HG02973 (cell line): ENCODE measurements at regions not wholly inside any gene's neighbourhood (a gene's known extent, or its start where the extent isn't known, plus 50 kb on each side); places are given as distances from the start of the nearest gene placed in this dataset.
"Not testable (repeated sequence)": the region's sequence is repeated elsewhere in the genome, so short reads cannot be mapped to it uniquely, and the experiment has no call there.

Experiments used
- ATAC-seq: cut with Tn5 transposase; IDR thresholded peaks from one replicate; pipeline ENCODE4 v1.9.1; 2021; ENCODE audit warnings: moderate library complexity; ENCODE audit not compliant: unreplicated experiment

DNA sequence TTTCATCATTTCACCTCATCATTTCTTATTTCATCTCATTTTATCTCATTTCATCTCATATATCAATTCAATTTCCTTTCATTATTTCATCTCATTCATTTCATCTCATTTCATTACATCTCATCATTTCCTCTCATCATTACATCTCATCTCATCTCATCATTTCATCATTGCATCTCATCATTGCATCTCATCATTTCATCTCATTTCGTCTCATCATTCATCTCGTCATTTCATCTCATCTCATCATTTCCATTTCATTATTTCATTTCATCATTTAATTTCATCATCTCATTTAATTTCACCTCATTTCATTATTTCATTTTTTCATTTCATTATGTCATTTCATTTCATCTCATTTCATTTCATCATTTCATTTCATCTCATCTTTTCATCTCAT, 168.5 kb upstream of the FAM72C start:
- not testable (repeated sequence) for ATAC-seq

DNA sequence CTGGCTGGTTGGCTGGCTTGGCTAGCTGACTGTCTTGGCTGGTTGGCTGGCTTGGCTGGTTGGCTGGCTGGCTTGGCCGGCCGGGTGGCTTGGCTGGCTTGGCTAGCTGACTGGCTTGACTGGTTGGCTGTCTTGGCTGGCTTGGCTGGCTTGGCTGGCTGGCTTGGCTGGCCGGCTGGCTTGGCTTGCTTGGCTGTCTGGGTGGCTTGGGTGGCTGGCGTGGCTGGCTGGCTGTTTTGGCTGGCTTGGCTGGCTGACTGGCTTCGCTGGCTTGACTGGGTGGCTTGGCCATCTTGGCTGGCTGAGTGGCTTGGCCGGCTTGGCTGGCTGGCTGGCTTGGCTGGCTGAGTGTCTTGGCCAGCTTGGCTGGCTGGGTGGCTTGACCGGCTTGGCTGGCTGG, 133.2 kb upstream of the FAM72C start:
- ATAC-seq, result not testable (repeated sequence)

DNA sequence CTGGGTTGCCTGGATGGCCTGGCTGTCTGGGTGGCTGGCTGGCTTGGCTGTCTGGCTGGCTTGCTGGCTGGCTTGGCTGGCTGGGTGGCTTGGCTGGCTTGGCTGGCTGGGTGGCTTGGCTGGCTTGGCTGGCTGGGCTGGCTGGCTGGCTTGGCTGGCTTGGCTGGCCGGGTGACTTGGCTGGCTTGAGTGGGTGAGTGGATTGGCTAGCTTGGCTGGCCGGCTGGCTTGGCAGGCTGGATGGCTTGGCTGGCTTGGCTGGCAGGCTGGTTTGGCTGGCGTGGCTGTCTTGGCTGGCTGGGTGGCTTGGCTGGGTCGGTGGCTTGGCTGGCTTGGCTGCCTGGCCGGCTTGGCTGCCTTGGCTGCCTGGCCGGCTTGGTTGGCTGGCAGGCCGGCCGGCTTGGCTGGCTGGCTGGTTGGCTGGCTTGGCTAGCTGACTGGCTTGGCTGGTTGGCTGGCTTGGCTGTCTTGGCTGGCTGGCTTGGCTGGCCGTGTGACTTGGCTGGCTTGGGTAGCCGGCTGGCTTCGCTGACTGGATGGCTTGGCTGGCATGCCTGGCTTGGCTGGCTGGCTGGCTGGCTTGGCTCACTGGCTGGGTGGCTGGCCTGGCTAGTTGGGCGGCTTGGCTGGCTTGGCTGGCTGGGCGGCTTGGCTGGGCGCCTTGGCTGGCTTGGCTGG, 132.4 kb upstream of the FAM72C start:
- ATAC-seq, result not testable (repeated sequence)

DNA sequence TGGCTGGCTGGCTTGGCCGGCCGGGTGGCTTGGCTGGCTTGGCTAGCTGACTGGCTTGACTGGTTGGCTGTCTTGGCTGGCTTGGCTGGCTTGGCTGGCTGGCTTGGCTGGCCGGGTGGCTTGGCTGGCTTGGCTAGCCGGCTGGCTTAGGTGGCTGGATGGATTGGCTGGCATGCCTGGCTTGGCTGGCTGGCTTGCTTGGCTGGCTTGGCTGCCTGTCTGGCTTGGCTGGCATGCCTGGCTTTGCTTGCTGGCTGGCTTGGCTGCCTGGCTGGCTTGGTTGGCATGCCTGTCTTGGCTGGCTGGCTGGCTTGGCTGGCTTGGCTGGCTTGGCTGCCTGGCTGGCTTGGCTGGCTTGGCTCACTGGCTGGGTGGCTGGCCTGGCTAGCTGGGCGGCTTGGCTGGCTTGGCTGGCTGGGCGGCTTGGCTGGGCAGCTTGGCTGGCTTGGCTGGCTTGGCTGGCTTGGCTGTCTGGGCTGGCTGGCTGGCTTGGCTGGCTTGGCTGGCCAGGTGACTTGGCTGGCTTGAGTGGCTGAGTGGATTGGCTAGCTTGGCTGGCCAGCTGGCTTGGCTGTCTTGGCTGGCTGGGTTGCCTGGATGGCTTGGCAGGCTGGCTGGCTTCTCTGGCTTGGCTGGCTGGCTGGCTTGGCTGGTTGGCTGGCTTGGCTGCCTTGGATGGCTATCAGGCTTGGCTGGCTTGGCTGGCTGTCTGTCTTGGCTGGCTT, 131.5 kb upstream of the FAM72C start:
- ATAC-seq, result not testable (repeated sequence)

DNA sequence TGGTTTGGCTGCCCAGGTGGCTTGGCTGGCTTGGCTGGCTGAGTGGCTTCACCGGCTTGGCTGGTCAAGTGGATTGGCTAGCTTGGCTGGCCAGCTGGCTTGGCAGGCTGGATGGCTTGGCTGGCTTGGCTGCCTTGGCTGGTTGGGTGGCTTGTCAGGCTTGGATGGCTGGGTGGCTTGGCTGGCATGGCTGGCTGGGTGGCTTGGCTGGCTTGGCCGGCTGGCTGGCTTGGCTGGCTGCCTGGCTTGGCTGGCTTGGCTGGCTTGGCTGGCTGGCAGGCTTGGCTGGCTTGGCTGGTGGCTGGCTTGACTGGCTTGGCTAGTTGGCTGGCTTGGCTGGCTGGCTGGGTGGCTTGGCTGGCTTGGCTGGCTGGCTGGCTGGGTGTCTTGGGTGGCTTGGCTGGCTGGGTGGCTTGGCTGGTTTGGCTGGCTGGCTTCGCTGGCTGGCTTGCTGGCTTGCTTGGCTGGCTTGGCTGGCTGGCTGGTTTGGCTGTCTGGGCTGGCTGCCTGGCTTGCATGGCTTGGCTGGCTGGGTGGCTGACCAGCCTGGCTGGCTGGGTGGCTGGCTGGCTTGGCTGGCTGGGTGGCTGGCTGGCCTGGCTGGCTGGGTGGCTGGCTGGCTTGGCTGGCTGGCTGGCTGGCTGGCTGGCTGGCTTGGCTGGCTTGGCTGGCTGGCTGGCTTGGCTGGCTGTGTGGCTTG, 130.4 kb upstream of the FAM72C start:
- not testable (repeated sequence) for ATAC-seq

DNA sequence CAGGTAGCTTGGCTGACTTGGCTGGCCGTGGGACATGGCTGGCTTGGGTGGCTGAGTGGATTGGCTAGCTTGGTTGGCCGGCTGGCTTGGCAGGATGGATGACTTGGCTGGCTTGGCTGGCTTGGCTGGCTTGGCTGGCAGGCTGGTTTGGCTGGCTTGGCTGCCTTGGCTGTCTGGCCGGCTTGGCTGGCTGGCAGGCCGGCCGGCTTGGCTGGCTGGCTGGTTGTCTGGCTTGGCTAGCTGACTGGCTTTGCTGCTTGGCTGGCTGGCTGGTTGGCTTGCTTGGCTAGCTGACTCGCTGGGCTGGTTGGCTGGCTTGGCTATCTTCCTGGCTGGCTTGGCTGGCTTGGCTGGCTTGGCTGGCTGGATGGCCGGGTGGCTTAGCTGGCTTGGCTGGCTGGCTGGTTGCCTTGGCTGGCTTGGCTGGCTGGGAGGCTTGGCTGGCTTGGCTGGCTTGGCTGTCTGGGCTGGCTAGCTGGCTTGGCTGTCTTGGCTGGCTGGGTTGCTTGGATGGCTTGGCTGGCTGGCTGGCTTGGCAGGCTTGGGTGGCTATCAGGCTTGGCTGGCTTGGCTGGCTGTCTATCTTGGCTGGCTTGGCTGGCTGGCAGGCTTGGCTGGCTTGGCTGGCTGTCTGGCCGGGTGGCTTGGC, 129.7 kb upstream of the FAM72C start:
- no peak for ATAC-seq

DNA sequence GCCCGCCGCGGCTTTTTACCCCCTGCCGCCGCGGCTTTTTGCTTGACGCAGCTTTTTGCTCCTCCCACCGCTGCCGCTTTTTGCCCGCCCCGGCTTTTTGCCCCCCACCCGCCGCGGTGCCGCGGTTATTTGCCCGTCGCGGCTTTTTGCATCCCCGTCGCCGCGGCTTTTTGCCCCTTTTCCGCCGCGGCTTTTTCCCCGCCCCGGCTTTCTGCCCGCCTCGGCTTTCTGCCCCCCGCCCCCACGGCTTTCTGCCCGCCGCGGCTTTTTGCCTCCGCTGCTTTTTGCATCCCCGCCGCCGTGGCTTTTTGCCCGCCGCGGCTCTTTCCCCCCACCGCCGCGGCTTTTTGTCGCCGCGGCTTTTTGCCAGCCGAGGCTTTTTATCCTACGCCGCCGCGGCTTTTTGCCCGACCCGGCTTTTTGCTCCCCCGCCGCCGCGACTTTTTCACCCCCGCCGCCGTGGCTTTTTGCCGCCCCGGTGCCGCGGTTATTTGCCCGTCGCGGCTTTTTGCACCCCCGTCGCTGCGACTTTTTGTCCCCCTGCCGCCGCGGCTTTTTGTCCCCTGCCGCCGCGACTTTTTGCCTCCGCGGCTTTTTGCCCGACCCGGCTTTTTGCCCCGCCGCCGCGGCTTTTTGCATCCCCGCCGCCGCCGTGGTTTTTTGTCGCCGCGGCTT, 105.5 kb upstream of the FAM72C start:
- not testable (repeated sequence) for ATAC-seq

DNA sequence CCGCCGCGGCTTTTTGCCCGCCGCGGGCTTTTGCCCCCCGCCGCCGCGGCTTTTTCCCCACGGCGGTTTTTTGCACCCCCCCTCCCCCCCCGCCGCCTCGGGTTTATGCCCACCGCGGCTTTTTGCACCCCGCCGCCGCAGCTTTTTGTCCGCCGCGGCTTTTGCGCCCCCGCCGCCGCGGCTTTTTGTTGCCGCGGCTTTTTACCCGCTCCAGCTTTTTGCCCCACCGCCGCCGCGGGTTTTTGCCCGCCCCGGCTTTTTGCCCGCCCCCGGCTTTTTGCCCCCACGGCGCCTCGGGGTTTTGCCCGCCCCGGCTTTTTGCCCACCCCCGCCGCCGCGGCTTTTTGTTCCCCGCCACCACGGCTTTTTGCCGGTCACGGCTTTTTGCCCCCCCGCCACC, 104.9 kb upstream of the FAM72C start:
- not testable (repeated sequence) for ATAC-seq

DNA sequence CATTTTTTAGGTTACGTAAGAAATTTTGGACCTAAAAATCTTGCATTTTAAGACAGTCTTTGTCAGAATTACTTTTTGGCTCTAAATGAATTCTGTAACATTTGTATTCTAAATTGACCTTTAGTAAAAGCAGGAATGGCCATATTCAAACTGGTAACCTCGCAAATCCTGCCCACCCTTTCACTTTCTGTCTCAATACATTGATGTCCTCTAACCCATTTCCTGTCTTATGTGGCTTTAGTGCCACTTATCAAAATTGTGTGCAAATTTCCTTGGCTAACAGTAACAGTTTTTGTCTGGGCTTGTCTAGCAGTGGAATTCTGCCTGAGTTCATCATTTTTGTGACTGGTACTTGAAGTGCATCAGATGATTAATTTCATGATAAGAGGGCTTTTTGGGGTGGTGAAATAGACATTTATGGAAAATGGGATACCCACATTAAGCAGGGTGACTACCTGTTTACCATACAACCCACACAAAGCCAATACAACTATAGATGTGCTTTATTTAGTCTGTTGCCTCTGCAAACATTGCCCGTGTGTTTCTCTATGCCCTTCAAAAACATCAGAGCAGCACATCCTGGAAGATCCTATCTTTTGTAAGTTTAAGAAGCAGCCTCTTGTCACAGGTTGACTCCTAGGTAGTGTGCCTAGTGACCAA, 98.7 kb upstream of the FAM72C start:
- ATAC-seq, result not testable (repeated sequence)

DNA sequence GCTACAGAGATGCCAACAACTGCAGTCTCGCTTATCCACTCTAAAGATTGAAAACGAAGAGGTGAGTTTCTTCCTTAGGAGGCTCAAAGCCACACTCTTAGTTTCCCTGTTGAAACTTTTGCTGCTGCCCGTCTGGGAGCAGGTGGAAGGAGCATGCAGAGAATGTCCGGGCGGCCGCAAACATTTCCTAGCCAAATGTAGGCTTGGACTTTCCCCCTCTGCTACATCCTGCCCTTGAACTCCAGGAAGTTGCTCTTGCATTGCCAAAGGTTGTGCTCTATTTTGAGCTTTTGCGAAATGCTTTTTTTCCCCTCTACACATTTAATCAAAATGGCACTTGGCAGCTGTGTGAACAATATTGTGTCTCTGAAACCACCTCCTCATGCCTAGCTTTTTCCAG, 95.3 kb upstream of the FAM72C start:
- ATAC-seq, result not testable (repeated sequence)

DNA sequence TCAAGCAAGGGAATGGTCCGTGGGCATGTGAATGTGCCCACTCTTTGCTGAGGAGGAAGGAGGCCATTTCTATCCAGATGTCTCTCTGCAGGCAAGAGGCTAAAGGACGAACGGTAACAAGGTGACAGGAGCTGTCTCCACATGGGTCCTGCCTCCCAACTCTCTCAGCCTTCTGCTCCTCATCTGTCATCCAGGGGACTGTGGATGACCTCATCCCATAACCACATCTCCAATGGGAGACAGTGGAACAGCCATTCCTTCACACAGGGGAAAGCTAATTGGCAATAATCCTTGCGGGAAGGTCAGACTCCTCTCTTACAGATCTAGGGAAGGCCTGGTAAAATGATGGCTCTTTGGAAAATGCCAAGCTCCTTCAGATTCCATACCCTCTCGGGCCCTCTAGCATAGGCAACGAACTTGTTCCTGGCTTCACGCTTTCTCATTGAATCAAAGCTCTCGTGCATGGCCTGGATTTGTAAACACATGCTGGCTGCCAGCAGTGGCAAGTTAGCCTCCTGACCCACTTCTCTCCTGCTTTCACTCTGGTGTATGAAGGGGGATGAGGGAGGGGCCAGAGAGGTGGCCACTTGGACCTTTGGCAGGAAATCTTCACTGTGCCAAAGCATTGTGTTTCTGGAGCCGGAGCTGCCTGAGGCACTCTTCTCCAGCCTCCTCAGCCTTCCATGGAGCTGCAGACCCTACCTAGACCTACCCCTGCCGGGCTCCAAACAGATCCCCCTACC, 94.5 kb upstream of the FAM72C start:
- ATAC-seq, result not testable (repeated sequence)

DNA sequence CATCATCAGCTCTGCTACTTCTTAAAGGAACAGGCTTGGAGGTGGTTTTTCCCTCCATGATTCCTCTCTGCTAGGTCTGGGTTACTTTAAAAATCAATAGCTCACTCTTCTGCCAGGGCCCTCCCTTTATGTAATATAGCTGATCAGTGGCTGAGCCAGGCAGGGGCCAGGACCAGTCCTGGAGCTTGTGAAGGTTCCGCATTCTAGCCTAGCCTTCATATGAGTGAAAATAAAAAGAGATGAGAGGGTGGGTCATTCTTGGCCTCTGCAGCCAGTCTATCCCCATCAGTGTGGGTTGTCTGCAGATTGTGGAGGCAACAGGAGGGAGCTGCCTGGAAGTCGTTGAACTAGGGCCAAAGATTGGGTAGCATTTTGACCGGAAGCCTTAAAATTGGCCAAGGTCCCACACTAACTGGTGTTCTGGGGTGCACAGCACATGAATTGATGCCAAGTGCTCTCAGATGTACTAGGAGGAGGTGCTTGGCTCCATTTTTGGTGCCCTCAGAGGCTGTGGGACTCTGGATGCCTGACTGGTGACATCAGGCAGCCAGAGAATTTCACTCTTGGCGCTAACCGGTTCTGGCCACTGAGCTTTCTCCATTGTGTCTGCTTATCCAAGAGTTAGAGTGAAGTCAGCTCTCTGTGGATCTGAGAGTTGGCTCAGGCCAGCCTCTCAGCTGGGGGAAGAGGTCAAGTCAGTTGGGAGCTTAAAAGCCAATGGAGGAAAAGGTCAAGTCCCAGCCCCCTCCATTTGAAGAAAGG, 93.7 kb upstream of the FAM72C start:
- not testable (repeated sequence) for ATAC-seq

DNA sequence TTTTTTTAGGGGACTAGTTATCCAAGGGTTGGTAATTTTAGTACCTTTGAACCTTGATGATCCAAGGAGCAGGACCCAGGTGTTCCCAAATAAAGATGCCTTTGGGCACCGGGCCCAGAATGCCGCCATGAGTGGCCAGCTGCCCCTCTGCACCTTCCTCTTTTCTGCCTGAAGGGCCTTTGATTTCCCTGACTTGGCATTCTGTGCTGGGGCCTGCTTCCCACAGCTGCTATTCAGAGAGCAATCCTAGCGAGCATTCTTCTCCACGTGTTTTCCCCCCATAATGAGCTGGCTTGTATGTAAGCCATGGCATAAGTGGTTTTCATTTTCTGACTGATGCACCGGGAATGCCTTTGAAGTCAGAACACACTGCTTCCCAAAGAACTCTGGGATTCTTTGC, 77.6 kb upstream of the FAM72C start:
- ATAC-seq, result not testable (repeated sequence)

DNA sequence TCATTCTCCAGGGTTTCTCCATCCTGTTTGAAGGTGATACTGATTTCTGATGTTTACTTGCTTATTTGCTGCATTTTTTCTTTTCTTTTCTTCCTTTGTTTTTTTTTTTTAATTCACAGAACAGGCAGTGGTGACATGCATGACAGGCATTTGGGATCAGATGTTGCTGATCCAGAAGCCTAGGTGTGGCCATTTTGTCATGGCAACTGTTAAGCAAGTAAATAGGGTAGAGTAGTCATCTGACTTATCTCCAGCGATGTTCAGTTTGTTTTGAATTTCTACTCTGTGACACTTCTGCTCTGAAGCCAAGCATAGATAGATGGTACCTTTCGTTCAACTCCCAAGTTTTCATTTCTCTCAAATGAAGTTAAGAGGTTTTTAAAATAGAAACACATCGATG, 74.9 kb upstream of the FAM72C start:
- ATAC-seq, result not testable (repeated sequence)

DNA sequence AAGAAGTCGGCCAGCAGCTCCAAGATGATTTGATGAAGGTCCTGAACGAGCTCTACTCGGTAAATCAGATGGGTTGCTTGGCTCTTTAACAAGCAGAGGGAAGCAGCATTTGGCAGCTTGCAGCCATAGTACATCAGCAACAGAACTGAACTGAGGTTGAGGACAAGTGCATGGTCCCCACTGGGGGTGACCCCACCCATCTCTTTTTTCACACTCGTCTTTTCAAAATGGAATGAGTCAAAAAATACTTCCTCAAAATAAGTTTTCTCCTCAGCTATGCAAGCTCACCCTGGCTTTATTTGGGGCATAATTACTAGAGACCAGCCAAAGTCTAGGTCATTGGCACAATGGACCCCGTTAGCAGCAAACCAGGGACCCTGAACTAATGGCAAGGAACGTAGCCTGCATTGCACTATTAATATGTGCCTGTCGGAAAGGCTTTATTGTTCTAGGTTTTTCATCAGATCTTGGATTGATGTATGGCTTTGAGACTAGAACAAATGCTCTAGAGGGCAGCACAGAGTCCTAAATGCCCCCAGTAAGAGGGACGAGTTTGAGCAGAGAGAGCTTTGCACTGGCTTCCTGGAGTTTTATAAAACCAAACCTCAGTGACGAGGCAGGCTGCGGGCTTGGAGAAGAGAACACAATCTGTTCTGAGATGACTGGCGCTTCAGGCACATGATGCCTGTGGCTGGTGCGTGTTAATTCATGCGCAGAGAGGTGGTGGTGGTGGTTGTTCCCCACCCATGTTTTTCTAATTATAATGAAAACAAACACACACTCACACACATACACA, 74.2 kb upstream of the FAM72C start:
- not testable (repeated sequence) for ATAC-seq

DNA sequence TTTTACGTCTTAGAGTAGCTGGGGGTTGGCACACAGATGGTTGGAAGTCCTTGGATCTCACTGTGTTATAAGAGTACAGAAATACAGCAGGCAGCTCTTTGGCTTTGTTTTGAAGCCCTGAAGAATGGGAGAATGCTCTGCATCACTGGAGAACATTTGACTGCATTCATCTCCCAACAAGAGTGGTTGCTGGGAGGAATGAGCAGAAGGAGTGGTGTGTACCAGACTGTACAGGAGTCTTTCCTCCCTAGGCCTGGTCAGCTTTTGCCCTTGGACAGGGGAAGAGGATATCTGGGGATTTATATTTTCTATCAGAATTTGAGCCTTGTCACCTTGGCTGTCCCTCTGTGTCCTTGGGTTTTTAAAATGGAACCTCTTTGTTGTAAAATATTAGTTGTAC, 70.5 kb upstream of the FAM72C start:
- not testable (repeated sequence) for ATAC-seq

DNA sequence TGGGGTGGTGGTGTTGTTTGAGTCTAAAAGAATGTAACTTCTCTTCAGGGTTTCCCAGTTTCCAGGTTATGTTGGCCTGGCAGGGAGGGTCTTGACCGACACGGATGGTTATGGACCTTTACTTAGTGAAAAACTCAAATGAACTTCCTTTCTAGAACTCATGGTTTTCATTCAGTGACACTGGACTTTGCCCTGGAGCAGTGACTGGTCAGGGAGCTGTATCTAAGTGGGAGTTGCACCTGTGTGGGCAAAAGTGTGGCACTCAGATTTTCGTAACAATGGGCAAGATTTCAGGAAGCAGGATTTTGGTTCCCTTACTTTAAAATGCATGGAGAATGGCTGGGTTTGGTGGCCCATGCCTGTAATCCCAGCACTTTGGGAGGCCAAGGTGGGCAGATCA, 68.5 kb upstream of the FAM72C start:
- not testable (repeated sequence) for ATAC-seq

DNA sequence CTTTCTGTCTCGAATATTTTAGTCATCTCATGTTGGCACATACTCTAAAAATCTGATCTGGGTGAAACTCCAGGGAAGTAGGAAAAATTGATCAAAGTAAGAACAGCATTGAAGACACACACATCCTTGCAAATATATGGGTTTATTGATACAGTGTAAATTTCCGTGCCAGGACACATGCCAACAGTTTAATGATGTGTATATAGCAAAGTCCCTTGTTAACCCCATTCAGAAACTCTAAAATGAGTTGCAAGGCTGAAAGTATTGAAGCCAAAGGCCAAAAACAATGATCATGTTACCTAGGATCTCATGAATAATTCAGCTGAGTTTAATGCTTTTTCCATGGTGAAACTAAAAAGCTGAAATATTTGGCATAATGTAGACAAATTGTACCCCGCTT, 62.3 kb upstream of the FAM72C start:
- ATAC-seq, result not testable (repeated sequence)
